H1 (cell line): ENCODE measurements at regions not wholly inside any gene's neighbourhood (a gene's known extent, or its start where the extent isn't known, plus 50 kb on each side); places are given as distances from the start of the nearest gene placed in this dataset.

Experiments used
- CTCF ChIP-seq, 3 experiments: IDR thresholded peaks; 1 replicate in 2 of 3; 2 replicates in 1 of 3; pipeline versions ENCODE4 v1.5.1 to v1.6.1; 2011; ENCODE audit warnings: low read length in 3 of 3, mild to moderate bottlenecking in 3 of 3, inconsistent platforms in 2 of 3, low read depth in 1 of 3, moderate library complexity in 1 of 3; ENCODE audit not compliant: insufficient read depth in 1 of 3; ENCODE audit errors: control extremely low read depth in 1 of 3
- SIX5 ChIP-seq: IDR thresholded peaks from 2 replicates; pipeline ENCODE4 v1.6.1; 2011; ENCODE audit warnings: mild to moderate bottlenecking, low read depth, low read length

- TF ChIP-seq CTCF (IDR thresholded peaks at IDR 0.05; ENCODE audit: control extremely low read depth in 1 of 3, insufficient read depth in 1 of 3, low read depth in 1 of 3, low read length in 3 of 3) (no peak), SIX5 (no peak)
Observed at GRCh38 chr9:82117026-82117811, 128.6 kb downstream of the SPATA31D1 start (continued).
